ENCODE measurements at regions not wholly inside any gene's neighbourhood (a gene's known extent, or its start where the extent isn't known, plus 50 kb on each side); places are given as distances from the start of the nearest gene placed in this dataset.
"Not testable (repeated sequence)": the region's sequence is repeated elsewhere in the genome, so short reads cannot be mapped to it uniquely, and the experiment has no call there.

DNA sequence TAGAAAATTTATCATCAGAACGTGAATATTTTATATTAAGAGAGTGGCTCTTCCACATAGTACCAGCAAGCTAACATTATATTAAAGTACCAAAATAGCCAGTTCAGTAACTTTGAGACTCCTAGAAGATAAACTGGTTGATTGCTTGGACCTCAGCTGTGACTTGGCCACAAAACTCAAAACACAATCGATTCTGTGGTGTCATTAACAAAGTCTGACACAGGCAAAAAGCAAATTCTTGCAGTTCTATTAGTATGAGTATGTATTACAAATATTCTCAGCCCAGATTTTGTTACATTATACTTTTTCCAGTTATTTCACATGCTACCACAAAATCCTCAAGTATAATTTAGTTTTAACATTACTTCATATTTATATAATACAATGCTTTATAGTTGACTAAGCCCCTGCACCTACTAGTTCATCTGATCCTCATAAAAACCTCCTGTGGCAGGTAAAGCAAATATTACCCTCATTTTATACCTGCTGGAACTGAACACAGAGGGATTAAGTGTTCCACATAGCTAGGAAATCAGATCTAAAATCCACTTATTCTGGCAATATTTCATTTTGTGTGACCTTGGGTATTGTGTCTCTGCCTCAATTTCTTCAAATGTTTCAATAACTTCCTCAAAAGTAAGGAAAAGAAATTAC is 279.9 kb upstream of the MKLN1 start:
- no peak overlapping the region for H3K4me3 Mint-ChIP-seq
- H3K36me3 Mint-ChIP-seq: peaks cover 98% of the 10 kb centered on the region
- ATAC-seq: peak; percentile 56
- H3K9me3 Mint-ChIP-seq: peaks cover 3% of the 10 kb centered on the region
- H3K4me1 Mint-ChIP-seq: peaks cover 65% of the 10 kb centered on the region
- DNase-seq (ENCODE audit: low spot score in 2 of 2): no peak
- H3K27ac Mint-ChIP-seq: peak overlapping the region; percentile 81

DNA sequence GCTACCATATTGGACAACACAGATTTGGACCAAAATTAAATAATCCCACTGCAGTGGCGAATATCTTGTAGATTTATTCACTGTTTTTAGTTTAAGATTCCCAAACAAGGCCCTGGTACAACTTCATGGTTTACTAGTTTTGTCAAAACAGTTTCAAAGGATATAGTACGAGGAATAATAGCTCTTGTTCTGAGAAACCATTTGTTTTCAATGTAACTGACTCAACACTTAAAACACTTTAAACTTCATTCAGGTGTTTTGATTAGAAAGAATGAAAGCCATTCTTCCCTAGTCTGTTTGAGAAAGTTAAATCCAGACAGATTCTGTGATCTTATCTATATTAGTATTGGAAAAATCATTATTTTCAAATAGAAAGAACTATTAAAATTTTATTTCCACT is 276.4 kb upstream of the MKLN1 start:
- Mint-ChIP-seq H3K4me3 (no peak overlapping the region), H3K9me3 (peaks cover under 1% of the 10 kb centered on the region), H3K4me1 (peaks cover 68% of the 10 kb centered on the region), H3K27ac (no peak overlapping the region), H3K36me3 (peaks cover 100% of the 10 kb centered on the region)
- ATAC-seq: no peak
- no peak for DNase-seq (ENCODE audit: low spot score in 2 of 2)

DNA sequence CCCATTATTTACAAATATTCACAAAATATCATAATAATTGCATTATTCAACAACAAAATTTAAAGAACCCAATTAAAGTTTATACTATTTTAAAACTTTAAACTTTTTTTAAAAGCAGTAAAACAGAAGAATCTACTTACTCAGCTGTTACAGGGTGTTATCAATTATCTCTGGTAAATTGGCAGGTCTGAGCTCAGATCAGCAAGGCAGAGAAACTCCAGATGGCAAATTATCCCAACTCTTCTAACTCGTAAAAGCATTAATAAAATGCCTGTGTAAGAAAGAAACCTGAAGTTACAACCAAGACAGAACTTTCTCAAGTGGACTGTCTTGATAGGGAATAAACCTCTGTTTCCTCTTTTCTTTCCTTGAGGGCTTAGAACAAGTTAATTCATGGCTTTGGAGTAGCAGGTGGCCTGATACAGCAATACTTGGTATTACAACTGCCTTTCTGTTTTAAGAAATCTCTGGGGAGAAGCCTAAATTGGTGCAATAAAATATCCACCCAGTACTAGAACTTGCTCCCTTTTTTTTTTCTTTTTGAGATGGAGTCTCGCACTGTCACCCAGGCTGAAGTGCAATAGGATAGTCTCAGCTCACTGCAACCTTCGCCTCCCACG is 275.3 kb upstream of the MKLN1 start:
- Mint-ChIP-seq H3K27ac (no peak overlapping the region), H3K4me3 (no peak overlapping the region), H3K36me3 (peaks cover 100% of the 10 kb centered on the region), H3K9me3 (no peaks in the 10 kb centered on the region), H3K4me1 (peaks cover 70% of the 10 kb centered on the region)
- ATAC-seq: no peak
- no peak for DNase-seq (ENCODE audit: low spot score in 2 of 2)

DNA sequence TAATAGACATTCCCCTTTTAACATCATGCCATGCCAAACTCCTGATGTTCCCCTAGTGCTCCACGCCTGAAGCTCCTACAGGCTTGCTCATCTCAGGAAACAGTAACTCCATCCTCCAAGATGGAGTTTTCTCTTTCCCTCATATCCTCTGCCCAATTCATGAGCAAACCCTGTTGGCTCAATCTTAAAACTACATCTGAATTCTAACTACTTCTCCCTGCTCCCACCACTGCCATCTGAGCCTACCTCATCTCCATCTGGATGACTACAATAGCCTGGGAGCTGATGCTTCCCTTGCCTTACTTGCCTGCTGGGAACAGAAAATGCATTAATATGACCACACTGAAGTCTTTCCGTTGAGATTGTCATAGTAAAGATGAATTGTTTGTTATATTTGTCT is 271.7 kb upstream of the MKLN1 start:
- DNase-seq (ENCODE audit: low spot score in 2 of 2) (no peak), ATAC-seq (no peak)
- Mint-ChIP-seq H3K27ac (peak overlapping the region; percentile 92), H3K9me3 (no peaks in the 10 kb centered on the region), H3K4me3 (peak overlapping the region; percentile 63), H3K36me3 (peaks cover 90% of the 10 kb centered on the region), H3K4me1 (peaks cover 54% of the 10 kb centered on the region)

DNA sequence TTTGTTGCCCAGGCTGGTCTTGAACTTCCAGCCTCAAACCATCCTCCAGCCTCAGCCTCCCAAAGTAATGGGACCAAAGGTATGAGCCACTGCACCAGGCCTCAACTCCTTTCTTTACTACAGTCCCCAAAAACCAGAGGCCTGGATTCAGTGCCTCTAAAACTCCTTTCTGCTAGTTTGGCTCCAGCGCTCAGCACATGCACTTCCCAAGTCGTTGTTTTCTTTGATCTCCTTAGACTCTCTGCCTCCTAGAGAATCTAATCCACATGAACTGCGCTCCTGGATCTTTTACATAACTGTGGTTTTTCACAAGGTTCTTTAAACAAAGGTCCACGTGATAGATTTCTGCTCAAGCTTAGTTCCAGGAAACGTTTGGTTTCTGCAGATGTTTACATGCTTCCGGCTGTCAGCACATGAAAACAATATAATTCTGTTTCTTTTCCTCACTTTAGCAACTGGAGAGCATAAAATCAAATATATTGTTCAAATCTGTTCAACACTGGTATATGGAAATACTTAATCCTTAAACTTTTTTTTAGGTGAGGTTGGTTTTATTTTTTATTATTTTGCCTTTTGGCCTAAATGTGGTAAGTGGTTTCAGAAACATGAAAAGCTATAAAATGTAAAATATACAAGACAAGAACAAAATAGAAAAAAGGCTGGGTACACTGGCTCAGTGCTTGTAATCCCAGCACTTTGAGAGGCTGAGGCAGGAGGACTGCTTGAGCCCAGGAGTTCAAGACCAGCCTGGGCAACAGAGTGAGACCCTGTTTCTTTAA is 270.5 kb upstream of the MKLN1 start:
- Mint-ChIP-seq H3K4me1 (peaks cover 59% of the 10 kb centered on the region), H3K36me3 (peaks cover 85% of the 10 kb centered on the region), H3K27ac (peak overlapping the region; percentile 92), H3K9me3 (no peaks in the 10 kb centered on the region), H3K4me3 (peak overlapping the region; percentile 63)
- ATAC-seq (peak; percentile 57), DNase-seq (ENCODE audit: low spot score in 2 of 2) (no peak)

DNA sequence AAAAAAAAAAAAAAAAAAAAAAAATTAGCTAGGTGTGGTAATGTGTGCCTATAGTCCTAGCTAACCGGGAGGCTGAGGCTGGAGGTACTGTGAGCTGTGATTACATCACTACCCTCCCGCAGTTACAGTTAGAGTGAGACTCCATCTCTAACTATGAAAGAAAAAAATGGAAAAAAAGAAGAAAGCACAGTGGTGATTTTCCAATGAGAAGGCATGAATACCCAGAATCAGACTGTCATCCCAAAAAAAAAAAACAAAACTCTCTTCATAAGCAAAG is 269.9 kb upstream of the MKLN1 start:
- peaks cover 80% of the 10 kb centered on the region for H3K36me3 Mint-ChIP-seq
- ATAC-seq: peak; percentile 95
- DNase-seq (ENCODE audit: low spot score in 2 of 2): no peak

DNA sequence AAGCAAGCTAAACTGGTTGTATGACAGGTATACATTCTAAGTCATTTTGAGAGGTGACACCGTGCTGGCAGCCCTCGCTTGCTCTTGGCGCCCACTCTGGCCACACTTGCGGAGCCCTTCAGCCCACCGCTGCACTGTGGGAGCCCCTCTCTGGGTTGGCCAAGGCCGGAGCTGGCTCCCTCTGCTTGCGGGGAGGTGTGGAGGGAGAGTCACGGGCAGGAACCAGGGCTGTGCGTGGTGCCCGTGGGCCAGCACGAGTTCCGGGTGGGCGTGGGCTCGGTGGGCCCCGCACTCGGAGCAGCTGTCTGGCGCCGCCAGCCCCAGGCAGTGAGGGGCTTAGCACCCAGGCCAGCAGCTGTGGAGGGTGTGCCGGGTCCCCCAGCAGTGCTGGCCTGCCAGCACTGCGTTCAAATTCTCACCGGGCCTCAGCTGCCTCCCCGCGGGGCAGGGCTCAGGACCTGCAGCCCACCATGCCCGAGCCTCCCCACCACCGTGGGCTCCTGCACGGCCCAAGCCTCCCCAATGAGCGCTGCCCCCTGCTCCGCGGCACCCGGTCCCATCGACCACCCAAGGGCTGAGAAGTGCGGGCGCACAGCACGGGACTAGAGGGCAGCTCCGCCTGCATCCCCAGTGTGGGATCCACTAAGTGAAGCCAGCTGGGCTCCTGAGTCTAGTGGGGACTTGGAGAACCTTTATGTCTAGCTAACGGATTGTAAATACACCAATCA is 269.0 kb upstream of the MKLN1 start:
- ATAC-seq; H3K9me3 Mint-ChIP-seq; DNase-seq (ENCODE audit: low spot score in 2 of 2): not testable (repeated sequence)
- peaks cover 66% of the 10 kb centered on the region for H3K4me1 Mint-ChIP-seq
- peak overlapping the region; percentile 92 for H3K27ac Mint-ChIP-seq
- peak overlapping the region; percentile 63 for H3K4me3 Mint-ChIP-seq
- peaks cover 70% of the 10 kb centered on the region for H3K36me3 Mint-ChIP-seq

More for the DNA sequence above, 269.9 kb upstream of the MKLN1 start:
- H3K27ac Mint-ChIP-seq: peak overlapping the region; percentile 92
- H3K4me3 Mint-ChIP-seq: peak overlapping the region; percentile 63
- peaks cover 59% of the 10 kb centered on the region for H3K4me1 Mint-ChIP-seq
- H3K9me3 Mint-ChIP-seq: no peaks in the 10 kb centered on the region

DNA sequence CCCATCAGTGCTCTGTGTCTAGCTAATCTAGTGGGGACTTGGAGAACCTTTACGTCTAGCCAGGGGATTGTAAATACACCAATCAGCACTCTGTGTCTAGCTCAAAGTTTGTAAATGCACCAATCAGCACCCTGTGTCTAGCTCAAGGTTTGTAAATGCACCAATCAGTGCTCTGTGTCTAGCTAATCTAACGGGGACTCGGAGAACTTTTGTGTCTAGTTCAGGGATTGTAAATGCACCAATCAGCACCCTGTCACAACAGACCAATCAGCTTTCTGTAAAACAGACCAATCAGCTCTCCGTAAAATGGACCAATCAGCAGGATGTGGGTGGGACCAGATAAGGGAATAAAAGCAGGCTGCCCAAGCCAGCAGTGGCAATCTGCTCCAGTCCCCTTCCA is 268.3 kb upstream of the MKLN1 start:
- H3K4me1 Mint-ChIP-seq: peaks cover 66% of the 10 kb centered on the region
- H3K9me3 Mint-ChIP-seq; DNase-seq (ENCODE audit: low spot score in 2 of 2); ATAC-seq; H3K4me3 Mint-ChIP-seq: not testable (repeated sequence)
- peaks cover 63% of the 10 kb centered on the region for H3K36me3 Mint-ChIP-seq
- H3K27ac Mint-ChIP-seq: peak overlapping the region; percentile 37

DNA sequence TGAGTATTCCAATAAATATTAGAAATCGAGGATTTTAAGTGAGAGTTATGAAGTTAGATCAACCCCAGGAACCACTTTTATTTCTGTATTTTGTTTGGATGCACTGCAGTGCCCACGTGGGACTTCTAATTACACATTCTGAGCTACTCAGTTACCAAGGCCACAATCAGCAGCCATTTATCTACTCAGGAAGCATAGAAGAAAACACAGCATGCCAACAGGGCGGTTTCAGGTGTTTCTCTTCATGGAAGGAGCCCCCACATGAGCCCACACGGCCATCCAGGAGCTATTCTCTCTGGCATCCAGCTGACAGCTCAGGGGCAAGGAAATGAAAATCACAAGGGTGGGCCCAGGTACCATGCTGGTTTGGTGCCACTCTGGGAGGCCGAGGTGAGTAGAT is 266.5 kb upstream of the MKLN1 start:
- ATAC-seq: no peak
- Mint-ChIP-seq H3K27ac (peak overlapping the region; percentile 70), H3K4me3 (no peak overlapping the region), H3K4me1 (peaks cover 59% of the 10 kb centered on the region), H3K9me3 (no peaks in the 10 kb centered on the region), H3K36me3 (peaks cover 45% of the 10 kb centered on the region)
- no peak for DNase-seq (ENCODE audit: low spot score in 2 of 2)

DNA sequence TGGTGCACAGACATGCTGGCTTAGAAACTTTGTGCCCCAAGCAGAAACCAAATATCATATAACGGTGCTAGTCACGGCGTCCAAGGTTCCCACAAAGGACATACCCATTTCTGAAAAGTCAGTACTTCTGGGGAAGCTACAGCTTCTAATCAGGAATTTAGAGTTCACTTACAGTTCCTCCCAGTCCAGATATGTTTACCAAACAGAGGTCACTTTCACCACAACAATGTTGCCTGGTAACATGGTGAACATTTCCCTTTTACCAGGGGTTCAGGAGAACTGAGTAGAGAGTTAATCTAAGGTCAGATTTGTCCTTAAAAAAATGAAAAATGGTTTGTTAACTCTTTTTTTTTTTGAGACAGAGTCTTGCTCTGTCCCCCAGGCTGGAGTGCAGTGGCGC is 265.9 kb upstream of the MKLN1 start:
- no peaks in the 10 kb centered on the region for H3K9me3 Mint-ChIP-seq
- ATAC-seq: no peak
- H3K27ac Mint-ChIP-seq: no peak overlapping the region
- peaks cover 39% of the 10 kb centered on the region for H3K36me3 Mint-ChIP-seq
- peaks cover 59% of the 10 kb centered on the region for H3K4me1 Mint-ChIP-seq
- H3K4me3 Mint-ChIP-seq: no peak overlapping the region
- DNase-seq (ENCODE audit: low spot score in 2 of 2): no peak

DNA sequence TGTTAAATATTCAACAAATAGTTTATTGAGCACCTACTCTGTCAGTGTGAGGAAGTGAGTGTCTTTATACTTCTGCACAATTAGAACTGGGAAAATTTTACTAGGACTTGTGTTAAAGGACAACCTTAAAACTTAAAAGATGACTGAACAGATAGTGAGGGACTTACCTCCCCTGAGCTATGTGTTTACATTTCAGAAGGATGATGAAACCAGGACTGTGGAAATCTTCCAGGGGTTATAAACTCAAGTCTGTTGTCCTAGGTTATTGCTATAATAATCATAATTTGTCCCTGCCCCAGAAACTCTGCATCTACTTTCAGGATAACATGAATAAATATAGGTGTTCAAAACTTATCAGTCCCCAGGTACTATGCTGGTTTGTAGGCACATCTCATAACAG is 261.0 kb upstream of the MKLN1 start:
- Mint-ChIP-seq H3K27ac (peak overlapping the region; percentile 85), H3K4me3 (no peak overlapping the region), H3K9me3 (no peaks in the 10 kb centered on the region), H3K4me1 (peaks cover 66% of the 10 kb centered on the region), H3K36me3 (peaks cover 1% of the 10 kb centered on the region)
- ATAC-seq: no peak
- DNase-seq (ENCODE audit: low spot score in 2 of 2): no peak

DNA sequence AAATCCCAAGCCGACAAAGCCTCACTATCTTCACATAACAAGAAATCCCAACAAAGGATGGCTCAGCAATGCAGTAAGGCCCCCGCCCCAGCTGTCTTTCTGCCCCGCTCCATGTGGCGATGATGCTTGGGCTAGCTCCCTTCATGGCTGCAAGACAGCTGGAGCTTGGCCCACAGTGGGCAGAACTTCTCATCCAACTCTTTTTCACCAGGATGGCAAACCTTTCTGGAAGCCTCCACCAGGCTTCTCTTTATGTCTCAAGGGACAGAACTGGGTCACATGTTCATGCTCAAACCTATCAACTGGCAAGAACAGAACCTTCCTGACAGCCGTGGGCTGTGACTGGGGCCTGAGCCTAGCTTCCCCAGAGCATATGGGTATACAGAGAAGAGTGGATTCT is 260.5 kb upstream of the MKLN1 start:
- ATAC-seq (no peak), DNase-seq (ENCODE audit: low spot score in 2 of 2) (no peak)
- Mint-ChIP-seq H3K9me3 (no peaks in the 10 kb centered on the region), H3K4me1 (peaks cover 71% of the 10 kb centered on the region), H3K4me3 (no peak overlapping the region), H3K27ac (peak overlapping the region; percentile 85), H3K36me3 (no peaks in the 10 kb centered on the region)

DNA sequence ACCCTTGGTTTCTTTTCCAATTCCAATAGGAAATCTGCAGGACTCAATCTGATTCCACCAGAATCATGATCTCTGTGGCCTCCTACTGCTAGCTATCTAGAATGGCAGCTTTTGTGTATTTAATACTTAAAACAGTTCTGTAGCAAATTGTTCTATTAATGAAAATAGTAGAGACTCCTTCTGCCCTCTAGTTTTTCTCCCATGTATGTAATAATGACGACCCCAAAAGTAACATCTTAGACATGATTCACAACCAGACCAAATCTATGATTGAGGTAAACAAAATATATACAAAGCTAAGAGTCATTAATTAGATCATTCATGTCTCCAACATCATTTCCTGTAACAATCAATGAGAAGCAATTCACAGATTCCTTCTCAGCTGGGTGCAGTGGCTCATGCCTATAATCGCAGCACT is 259.1 kb upstream of the MKLN1 start:
- H3K4me1 Mint-ChIP-seq: peaks cover 72% of the 10 kb centered on the region
- DNase-seq (ENCODE audit: low spot score in 2 of 2) (no peak), ATAC-seq (peak; percentile 37)
- peak overlapping the region; percentile 78 for H3K27ac Mint-ChIP-seq
- H3K9me3 Mint-ChIP-seq: no peaks in the 10 kb centered on the region
- H3K4me3 Mint-ChIP-seq: peak overlapping the region; percentile 51
- H3K36me3 Mint-ChIP-seq: no peaks in the 10 kb centered on the region

DNA sequence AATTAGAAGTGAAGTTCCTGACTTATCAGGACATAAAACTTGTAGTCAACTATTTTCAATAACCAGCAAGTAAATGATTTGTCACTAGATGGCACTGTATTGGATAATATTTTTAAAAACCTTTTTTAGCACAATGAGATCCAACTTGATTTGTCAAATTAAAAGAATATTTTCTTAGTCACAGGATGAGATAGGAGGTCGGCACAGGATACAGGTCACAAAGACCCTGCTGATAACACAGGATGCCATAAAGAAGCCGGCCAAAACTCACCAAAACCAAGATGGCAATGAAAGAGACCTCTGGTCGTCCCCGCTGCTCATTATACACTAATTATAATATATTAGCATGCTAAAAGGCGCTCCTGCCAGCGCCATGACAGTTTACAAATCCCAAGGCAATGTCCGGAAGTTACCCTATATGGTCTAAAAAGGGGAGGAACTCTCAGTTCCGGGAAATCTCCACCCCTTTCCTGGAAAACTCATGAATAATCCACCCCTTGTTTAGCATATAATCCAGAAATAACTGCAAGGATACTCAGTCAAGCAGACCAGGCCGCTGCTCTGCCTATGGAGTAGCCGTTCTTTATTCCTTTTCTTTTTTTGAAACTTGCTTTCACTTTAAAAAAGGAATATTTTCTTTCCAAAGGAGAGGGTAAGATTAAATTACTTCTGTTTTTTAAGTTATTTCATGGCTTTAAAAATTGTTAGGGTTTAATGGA is 255.7 kb upstream of the MKLN1 start:
- H3K9me3 Mint-ChIP-seq: no peaks in the 10 kb centered on the region
- H3K27ac Mint-ChIP-seq: peak overlapping the region; percentile 68
- peaks cover 78% of the 10 kb centered on the region for H3K4me1 Mint-ChIP-seq
- no peak for DNase-seq (ENCODE audit: low spot score in 2 of 2)
- no peaks in the 10 kb centered on the region for H3K36me3 Mint-ChIP-seq
- ATAC-seq: no peak
- peak overlapping the region; percentile 19 for H3K4me3 Mint-ChIP-seq
